ENCODE measurements at regions not wholly inside any gene's neighbourhood (a gene's known extent, or its start where the extent isn't known, plus 50 kb on each side); places are given as distances from the start of the nearest gene placed in this dataset.

- Histone ChIP-seq H3K27me3 (ENCODE audit: insufficient read depth, poor library complexity, severe bottlenecking) (no peaks in the 10 kb centered on the region), H3K27ac (replicated peaks) (no peak overlapping the region), H3K4me3 (replicated peaks; ENCODE audit: insufficient read depth, low read length) (no peak overlapping the region)
- no peak for DNase-seq (ENCODE audit: low read depth in 1 of 2, low spot score in 1 of 2)
- TF ChIP-seq REST (IDR thresholded peaks at IDR 0.05; ENCODE audit: insufficient replicate concordance, low read depth) (no peak), POLR2AphosphoS5 (IDR thresholded peaks at IDR 0.05; ENCODE audit: low read depth) (no peak), GABPA (IDR thresholded peaks at IDR 0.05; ENCODE audit: low read depth) (no peak), SPI1 (IDR thresholded peaks at IDR 0.05; ENCODE audit: borderline replicate concordance, low read depth) (no peak)
- TF ChIP-seq, protein P1, sequence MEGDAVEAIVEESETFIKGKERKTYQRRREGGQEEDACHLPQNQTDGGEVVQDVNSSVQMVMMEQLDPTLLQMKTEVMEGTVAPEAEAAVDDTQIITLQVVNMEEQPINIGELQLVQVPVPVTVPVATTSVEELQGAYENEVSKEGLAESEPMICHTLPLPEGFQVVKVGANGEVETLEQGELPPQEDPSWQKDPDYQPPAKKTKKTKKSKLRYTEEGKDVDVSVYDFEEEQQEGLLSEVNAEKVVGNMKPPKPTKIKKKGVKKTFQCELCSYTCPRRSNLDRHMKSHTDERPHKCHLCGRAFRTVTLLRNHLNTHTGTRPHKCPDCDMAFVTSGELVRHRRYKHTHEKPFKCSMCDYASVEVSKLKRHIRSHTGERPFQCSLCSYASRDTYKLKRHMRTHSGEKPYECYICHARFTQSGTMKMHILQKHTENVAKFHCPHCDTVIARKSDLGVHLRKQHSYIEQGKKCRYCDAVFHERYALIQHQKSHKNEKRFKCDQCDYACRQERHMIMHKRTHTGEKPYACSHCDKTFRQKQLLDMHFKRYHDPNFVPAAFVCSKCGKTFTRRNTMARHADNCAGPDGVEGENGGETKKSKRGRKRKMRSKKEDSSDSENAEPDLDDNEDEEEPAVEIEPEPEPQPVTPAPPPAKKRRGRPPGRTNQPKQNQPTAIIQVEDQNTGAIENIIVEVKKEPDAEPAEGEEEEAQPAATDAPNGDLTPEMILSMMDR (IDR thresholded peaks at IDR 0.05; ENCODE audit: insufficient read depth, low read length), result no peak
These were observed 78.0 kb upstream of the HRH2 start for GRCh38 chr5:175579742-175580432.

- no peak overlapping the region for H3K27ac ChIP-seq (replicated peaks)
- DNase-seq (ENCODE audit: low read depth in 1 of 2, low spot score in 1 of 2), result no peak
- H3K4me3 ChIP-seq (replicated peaks; ENCODE audit: insufficient read depth, low read length), result no peak overlapping the region
- no peak for TF ChIP-seq REST (IDR thresholded peaks at IDR 0.05; ENCODE audit: insufficient replicate concordance, low read depth)
- TF ChIP-seq GABPA (IDR thresholded peaks at IDR 0.05; ENCODE audit: low read depth), result no peak
- no peak for TF ChIP-seq SPI1 (IDR thresholded peaks at IDR 0.05; ENCODE audit: borderline replicate concordance, low read depth)
- no peak for TF ChIP-seq POLR2AphosphoS5 (IDR thresholded peaks at IDR 0.05; ENCODE audit: low read depth)
- TF ChIP-seq, protein P1 (IDR thresholded peaks at IDR 0.05; ENCODE audit: insufficient read depth, low read length), result no peak
- H3K27me3 ChIP-seq (ENCODE audit: insufficient read depth, poor library complexity, severe bottlenecking), result no peaks in the 10 kb centered on the region
These were observed 75.2 kb upstream of the HRH2 start for GRCh38 chr5:175582697-175583096.

GRCh38 chr5:175585567-175585966 is 72.3 kb upstream of the HRH2 start:
- Histone ChIP-seq H3K4me3 (replicated peaks; ENCODE audit: insufficient read depth, low read length) (no peak overlapping the region), H3K27ac (replicated peaks) (no peak overlapping the region), H3K27me3 (ENCODE audit: insufficient read depth, poor library complexity, severe bottlenecking) (no peaks in the 10 kb centered on the region)
- no peak for DNase-seq (ENCODE audit: low read depth in 1 of 2, low spot score in 1 of 2)
- TF ChIP-seq GABPA (IDR thresholded peaks at IDR 0.05; ENCODE audit: low read depth), result no peak
- TF ChIP-seq SPI1 (IDR thresholded peaks at IDR 0.05; ENCODE audit: borderline replicate concordance, low read depth), result no peak
- TF ChIP-seq REST (IDR thresholded peaks at IDR 0.05; ENCODE audit: insufficient replicate concordance, low read depth), result no peak
- TF ChIP-seq, protein P1 (IDR thresholded peaks at IDR 0.05; ENCODE audit: insufficient read depth, low read length), result no peak
- no peak for TF ChIP-seq POLR2AphosphoS5 (IDR thresholded peaks at IDR 0.05; ENCODE audit: low read depth)
